ENCODE measurements at regions not wholly inside any gene's neighbourhood (a gene's known extent, or its start where the extent isn't known, plus 50 kb on each side); places are given as distances from the start of the nearest gene placed in this dataset.
A peak's percentile ranks its signal among the peaks of the same experiment; 100 is the strongest.

GRCh38 chr6:3943331-3943765 is 94.2 kb downstream of the FAM50B start:
- Histone ChIP-seq H3K27me3 (no peaks in the 10 kb centered on the region), H3K9me3 (no peaks in the 10 kb centered on the region), H3K4me3 (no peak overlapping the region), H3K36me3 (no peaks in the 10 kb centered on the region), H3K27ac (no peak overlapping the region), H3K4me1 (no peaks in the 10 kb centered on the region)
- intact Hi-C loops (cut with DNase I): no loop called here
- no peak for TF ChIP-seq CTCF (IDR thresholded peaks at IDR 0.05)
- DNase-seq (ENCODE audit: low spot score in 2 of 2): no peak

- no peak overlapping the region for H3K4me3 ChIP-seq
- H3K27ac ChIP-seq: no peak overlapping the region
- no peaks in the 10 kb centered on the region for H3K27me3 ChIP-seq
- no peak for TF ChIP-seq CTCF (IDR thresholded peaks at IDR 0.05)
- DNase-seq (ENCODE audit: low spot score in 2 of 2): no peak
- no peaks in the 10 kb centered on the region for H3K9me3 ChIP-seq
- intact Hi-C loops (cut with DNase I): no loop called here
- H3K4me1 ChIP-seq: no peaks in the 10 kb centered on the region
- no peaks in the 10 kb centered on the region for H3K36me3 ChIP-seq
These were observed 95.1 kb downstream of the FAM50B start for GRCh38 chr6:3944246-3944645.

GRCh38 chr6:3946778-3947177 is 97.6 kb downstream of the FAM50B start:
- Histone ChIP-seq H3K9me3 (no peaks in the 10 kb centered on the region), H3K4me3 (peak overlapping the region in 1 of 2 donors; percentile 38), H3K27me3 (no peaks in the 10 kb centered on the region), H3K27ac (no peak overlapping the region), H3K36me3 (no peaks in the 10 kb centered on the region), H3K4me1 (no peaks in the 10 kb centered on the region)
- DNase-seq (ENCODE audit: low spot score in 2 of 2): no peak
- TF ChIP-seq CTCF (IDR thresholded peaks at IDR 0.05): no peak
- intact Hi-C loops (cut with DNase I): no loop called here

- no peak overlapping the region for H3K4me3 ChIP-seq
- no peak for DNase-seq (ENCODE audit: low spot score in 2 of 2)
- no peak for TF ChIP-seq CTCF (IDR thresholded peaks at IDR 0.05)
- H3K9me3 ChIP-seq: no peaks in the 10 kb centered on the region
- no peaks in the 10 kb centered on the region for H3K36me3 ChIP-seq
- intact Hi-C loops (cut with DNase I): no loop called here
- H3K4me1 ChIP-seq: no peaks in the 10 kb centered on the region
- no peaks in the 10 kb centered on the region for H3K27me3 ChIP-seq
- no peak overlapping the region for H3K27ac ChIP-seq
These were observed 99.7 kb downstream of the FAM50B start for GRCh38 chr6:3948866-3949265.

GRCh38 chr6:3949521-3949920 is 100.3 kb downstream of the FAM50B start:
- Histone ChIP-seq H3K27ac (no peak overlapping the region), H3K9me3 (no peaks in the 10 kb centered on the region), H3K4me3 (no peak overlapping the region), H3K4me1 (no peaks in the 10 kb centered on the region), H3K27me3 (no peaks in the 10 kb centered on the region), H3K36me3 (no peaks in the 10 kb centered on the region)
- no peak for TF ChIP-seq CTCF (IDR thresholded peaks at IDR 0.05)
- no peak for DNase-seq (ENCODE audit: low spot score in 2 of 2)
- intact Hi-C loops (cut with DNase I): no loop called here

- Histone ChIP-seq H3K9me3 (no peaks in the 10 kb centered on the region), H3K4me3 (no peak overlapping the region), H3K36me3 (no peaks in the 10 kb centered on the region), H3K27ac (no peak overlapping the region), H3K27me3 (no peaks in the 10 kb centered on the region), H3K4me1 (no peaks in the 10 kb centered on the region)
- intact Hi-C loops (cut with DNase I): no loop called here
- DNase-seq (ENCODE audit: low spot score in 2 of 2): no peak
- no peak for TF ChIP-seq CTCF (IDR thresholded peaks at IDR 0.05)
These were observed 106.9 kb downstream of the FAM50B start for GRCh38 chr6:3956054-3956453.
